ENCODE measurements at regions not wholly inside any gene's neighbourhood (a gene's known extent, or its start where the extent isn't known, plus 50 kb on each side); places are given as distances from the start of the nearest gene placed in this dataset.

- Histone ChIP-seq H3K4me3 (ENCODE audit: low read depth in 2 of 2, low read length in 2 of 2) (no peak overlapping the region), H3K4me1 (ENCODE audit: control insufficient read depth, insufficient read depth, low read length) (no peaks in the 10 kb centered on the region), H3K27ac (ENCODE audit: low read length) (no peak overlapping the region), H3K27me3 (ENCODE audit: control insufficient read depth, insufficient read depth, low read length) (no peaks in the 10 kb centered on the region), H3K36me3 (ENCODE audit: control insufficient read depth, insufficient read depth, low read length) (no peaks in the 10 kb centered on the region), H3K9me3 (ENCODE audit: control insufficient read depth, insufficient read depth, low read depth, low read length) (no peaks in the 10 kb centered on the region)
- no peak for DNase-seq (ENCODE audit: low read depth, low spot score)
- no peak for TF ChIP-seq SIN3A (IDR thresholded peaks at IDR 0.05; ENCODE audit: borderline replicate concordance, insufficient read depth, low read depth, low read length)
- TF ChIP-seq POLR2AphosphoS5 (IDR thresholded peaks at IDR 0.05; ENCODE audit: low read depth, low read length): no peak
- TF ChIP-seq TCF7L2 (IDR thresholded peaks at IDR 0.05; ENCODE audit: low read depth, low read length): no peak
- no peak for TF ChIP-seq REST (IDR thresholded peaks at IDR 0.05; ENCODE audit: insufficient read depth in 1 of 2, low read depth in 2 of 2, low read length in 1 of 2)
- no peak for TF ChIP-seq CTCF (IDR thresholded peaks at IDR 0.05)
- in situ Hi-C loops (cut with HindIII; ENCODE audit: low pct_unique_long_range_greater_than_20kb, low sequenced_read_pairs) (no loop called here), intact Hi-C loops (cut with micrococcal nuclease; ENCODE audit: unreplicated experiment) (no loop called here)
- no TSS peak for BruUV-seq (replicated peaks)
- ChIA-PET POLR2A (no interaction called here), CTCF (no interaction called here)
- no peak for ATAC-seq
These were observed 121.0 kb upstream of the RPS23 start for GRCh38 chr5:82399111-82399510.

GRCh38 chr5:82397741-82398320, 119.7 kb upstream of the RPS23 start:
- POLR2A ChIA-PET: no interaction called here
- Histone ChIP-seq H3K4me3 (ENCODE audit: low read depth in 2 of 2, low read length in 2 of 2) (no peak overlapping the region), H3K36me3 (ENCODE audit: control insufficient read depth, insufficient read depth, low read length) (no peaks in the 10 kb centered on the region), H3K4me1 (ENCODE audit: control insufficient read depth, insufficient read depth, low read length) (no peaks in the 10 kb centered on the region), H3K9me3 (ENCODE audit: control insufficient read depth, insufficient read depth, low read depth, low read length) (no peaks in the 10 kb centered on the region), H3K27me3 (ENCODE audit: control insufficient read depth, insufficient read depth, low read length) (no peaks in the 10 kb centered on the region), H3K27ac (ENCODE audit: low read length) (no peak overlapping the region)
- BruUV-seq (replicated peaks): no TSS peak
- intact Hi-C loops (cut with micrococcal nuclease; ENCODE audit: unreplicated experiment) (no loop called here), in situ Hi-C loops (cut with HindIII; ENCODE audit: low pct_unique_long_range_greater_than_20kb, low sequenced_read_pairs) (no loop called here)
- CTCF ChIA-PET: no interaction called here
- no peak for TF ChIP-seq CTCF (IDR thresholded peaks at IDR 0.05)
- no peak for TF ChIP-seq SIN3A (IDR thresholded peaks at IDR 0.05; ENCODE audit: borderline replicate concordance, insufficient read depth, low read depth, low read length)
- TF ChIP-seq POLR2AphosphoS5 (IDR thresholded peaks at IDR 0.05; ENCODE audit: low read depth, low read length): no peak
- ATAC-seq (no peak), DNase-seq (ENCODE audit: low read depth, low spot score) (no peak)
